ENCODE measurements at regions not wholly inside any gene's neighbourhood (a gene's known extent, or its start where the extent isn't known, plus 50 kb on each side); places are given as distances from the start of the nearest gene placed in this dataset.

GRCh38 chr18:70457223-70457622 lies 168.4 kb downstream of the SOCS6 start:
- H3K4me3 ChIP-seq (ENCODE audit: low read depth, poor library complexity, severe bottlenecking): no peak overlapping the region
- no peak for TF ChIP-seq POLR2A (IDR thresholded peaks at IDR 0.05)
- TF ChIP-seq CTCF (IDR thresholded peaks at IDR 0.05): no peak
- DNase-seq (ENCODE audit: low spot score in 2 of 2): no peak
- intact Hi-C loops (cut with DNase I; ENCODE audit: low total_unique reads): no loop called here
- 51 to 58% methylated on average over 3 of the region's 3 CpGs for WGBS, 2 donors

- no peak overlapping the region for H3K4me3 ChIP-seq (ENCODE audit: low read depth, poor library complexity, severe bottlenecking)
- intact Hi-C loops (cut with DNase I; ENCODE audit: low total_unique reads): no loop called here
- no peak for DNase-seq (ENCODE audit: low spot score in 2 of 2)
- TF ChIP-seq POLR2A (IDR thresholded peaks at IDR 0.05) (no peak), CTCF (IDR thresholded peaks at IDR 0.05) (no peak)
- WGBS, 2 donors: 72 to 74% methylated on average over 6 of the region's 6 CpGs
Observed at GRCh38 chr18:70456376-70456775, 167.5 kb downstream of the SOCS6 start.

- intact Hi-C loops (cut with DNase I; ENCODE audit: low total_unique reads): no loop called here
- TF ChIP-seq CTCF (IDR thresholded peaks at IDR 0.05) (no peak), POLR2A (IDR thresholded peaks at IDR 0.05) (no peak)
Observed at GRCh38 chr18:70455731-70456130, 166.9 kb downstream of the SOCS6 start.

GRCh38 chr18:70454704-70455322 lies 166.0 kb downstream of the SOCS6 start:
- TF ChIP-seq CTCF (IDR thresholded peaks at IDR 0.05): no peak
- no peak for TF ChIP-seq POLR2A (IDR thresholded peaks at IDR 0.05)
- 25 to 30% methylated on average over 5 of the region's 5 CpGs for WGBS, 2 donors
- H3K4me3 ChIP-seq (ENCODE audit: low read depth, poor library complexity, severe bottlenecking): no peak overlapping the region
- intact Hi-C loops (cut with DNase I; ENCODE audit: low total_unique reads): no loop called here
- peak in 1 of 2 donors; percentile 19 for DNase-seq (ENCODE audit: low spot score in 2 of 2)

More at GRCh38 chr18:70455731-70456130, 166.9 kb downstream of the SOCS6 start:
- WGBS, 2 donors: 73 to 85% methylated on average over 2 of the region's 2 CpGs
- H3K4me3 ChIP-seq (ENCODE audit: low read depth, poor library complexity, severe bottlenecking): no peak overlapping the region
- no peak for DNase-seq (ENCODE audit: low spot score in 2 of 2)

GRCh38 chr18:70453058-70453775 lies 164.4 kb downstream of the SOCS6 start:
- intact Hi-C loops (cut with DNase I; ENCODE audit: low total_unique reads): no loop called here
- H3K4me3 ChIP-seq (ENCODE audit: low read depth, poor library complexity, severe bottlenecking): no peak overlapping the region
- TF ChIP-seq CTCF (IDR thresholded peaks at IDR 0.05) (no peak), POLR2A (IDR thresholded peaks at IDR 0.05) (no peak)
- 72 to 74% methylated on average over 12 of the region's 12 CpGs for WGBS, 2 donors
- no peak for DNase-seq (ENCODE audit: low spot score in 2 of 2)
